GM13977 (cell line): ENCODE measurements at regions not wholly inside any gene's neighbourhood (a gene's known extent, or its start where the extent isn't known, plus 50 kb on each side); places are given as distances from the start of the nearest gene placed in this dataset.

ENCODE experiments used
- DNase-seq: peaks from one replicate; pipeline ENCODE4 v3.0.0; 2012; ENCODE audit warnings: low spot score
- CTCF ChIP-seq: IDR thresholded peaks from 2 replicates; pipeline ENCODE4 v1.5.1; 2012; ENCODE audit warnings: mild to moderate bottlenecking, control low read depth; ENCODE audit not compliant: insufficient read depth; ENCODE audit errors: extremely low read depth, missing control alignments
- in situ Hi-C: fragments of 300-500 bp; cut with MboI; formaldehyde crosslinking; loops from one replicate; pipeline ENCODE4 v1.12.0; 2022; ENCODE audit warnings: low sequenced_read_pairs, low pct_unique_long_range_greater_than_20kb, mixed read lengths, inconsistent platforms; ENCODE audit not compliant: unreplicated experiment

- in situ Hi-C loops = no loop called here
- no peak for TF ChIP-seq CTCF
- DNase-seq = no peak
Observed at GRCh38 chr2:215752991-215753390, 260.4 kb downstream of the MREG start.

- DNase-seq = no peak
- in situ Hi-C loops = no loop called here
- TF ChIP-seq CTCF = no peak
Observed at GRCh38 chr2:215752436-215752835, 260.9 kb downstream of the MREG start.

- DNase-seq = no peak
- in situ Hi-C loops = no loop called here
- no peak for TF ChIP-seq CTCF
Observed at GRCh38 chr2:215751911-215752272, 261.5 kb downstream of the MREG start.

- no peak for DNase-seq
- in situ Hi-C loops = no loop called here
- no peak for TF ChIP-seq CTCF
Observed at GRCh38 chr2:215751200-215751910, 262.0 kb downstream of the MREG start.

- no peak for DNase-seq
- in situ Hi-C loops = no loop called here
- TF ChIP-seq CTCF = no peak
Observed at GRCh38 chr2:215750763-215751162, 262.6 kb downstream of the MREG start.

GRCh38 chr2:215749092-215749957 is 264.0 kb downstream of the MREG start:
- DNase-seq = no peak
- TF ChIP-seq CTCF = no peak
- in situ Hi-C loops = no loop called here
